CD4-positive, alpha-beta T cell treated with Interleukin-12 subunit alpha and Interleukin-12 subunit beta, for 1 hour (primary cell): ENCODE measurements at regions not wholly inside any gene's neighbourhood (a gene's known extent, or its start where the extent isn't known, plus 50 kb on each side); places are given as distances from the start of the nearest gene placed in this dataset.

Experiments used
- DNase-seq: peaks from one replicate; pipeline ENCODE4 v3.0.0-alpha.2; 2020

DNA sequence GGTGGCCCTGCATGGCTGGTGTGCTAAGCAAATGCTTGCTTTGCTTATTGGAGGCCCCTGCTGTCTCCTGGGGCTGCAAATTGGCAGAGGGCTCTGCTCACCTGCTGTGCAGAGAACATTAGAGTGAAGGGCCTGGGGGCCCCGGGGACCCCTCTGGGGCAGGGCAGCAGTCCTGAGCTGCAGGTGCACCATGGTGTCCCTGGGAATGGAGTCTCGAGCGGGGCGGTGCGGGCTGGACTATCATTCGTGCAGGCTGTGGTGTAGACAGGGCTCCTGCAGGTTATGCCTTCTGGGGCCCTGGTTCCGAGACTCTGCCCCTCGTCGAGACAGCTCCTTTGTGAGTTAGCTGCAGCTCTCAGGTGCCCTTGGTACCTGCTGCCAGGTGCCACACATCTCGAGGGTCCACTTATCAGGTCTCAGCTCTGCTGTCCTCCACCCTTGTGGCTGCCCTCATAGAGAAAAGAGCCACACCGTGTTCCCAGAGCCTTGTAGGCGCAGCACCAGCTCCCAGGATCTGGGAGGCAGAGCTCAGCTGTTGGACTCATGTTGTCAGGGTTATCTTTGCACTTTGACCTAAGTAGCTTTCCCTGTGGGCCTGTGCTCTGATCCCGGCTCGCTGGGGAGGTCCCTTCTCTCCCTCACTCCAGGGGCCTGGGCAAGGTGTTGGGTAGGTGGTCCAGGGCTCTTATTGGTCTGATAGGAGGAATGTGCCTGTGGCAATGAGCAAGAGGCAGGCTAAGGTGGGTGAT is 58.0 kb upstream of the ZNF536 start:
- no peak for DNase-seq

DNA sequence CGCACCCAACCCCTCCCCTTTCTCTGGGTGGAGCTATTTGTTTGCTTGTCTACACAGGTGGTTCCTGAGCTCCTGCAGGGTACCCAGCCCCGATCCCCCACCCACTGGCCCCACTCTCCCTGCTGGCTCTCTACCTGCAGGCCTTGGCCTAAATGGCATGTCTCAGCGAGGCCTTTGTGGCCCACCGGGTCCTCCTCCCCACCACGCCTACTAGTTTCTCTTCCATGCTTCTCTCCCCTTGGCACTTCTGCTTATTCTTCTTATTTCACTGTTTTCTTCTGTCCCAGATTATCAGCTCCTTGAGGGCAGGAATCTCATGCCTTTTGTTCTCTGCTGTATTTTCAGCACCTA is 57.4 kb upstream of the ZNF536 start:
- DNase-seq = no peak

DNA sequence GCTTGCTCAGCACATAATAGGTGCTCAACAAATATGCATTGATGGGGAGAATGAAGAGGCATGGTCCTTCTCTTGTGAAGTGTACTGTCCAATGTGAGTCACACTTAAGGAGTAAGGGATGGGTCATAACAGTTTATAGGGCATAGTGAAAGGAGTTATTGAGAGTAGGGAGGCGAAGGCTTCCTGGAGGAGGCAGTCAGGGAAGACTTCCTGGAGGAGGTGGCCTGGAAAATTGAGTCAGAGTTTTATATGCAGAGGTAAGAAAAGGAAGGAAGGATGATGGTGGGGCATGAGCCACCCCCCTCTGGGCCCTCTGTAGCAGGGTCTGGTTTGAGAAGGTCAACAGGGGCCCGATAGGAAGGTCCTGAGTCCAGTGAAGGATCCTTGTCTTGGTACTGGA is 57.0 kb upstream of the ZNF536 start:
- no peak for DNase-seq

DNA sequence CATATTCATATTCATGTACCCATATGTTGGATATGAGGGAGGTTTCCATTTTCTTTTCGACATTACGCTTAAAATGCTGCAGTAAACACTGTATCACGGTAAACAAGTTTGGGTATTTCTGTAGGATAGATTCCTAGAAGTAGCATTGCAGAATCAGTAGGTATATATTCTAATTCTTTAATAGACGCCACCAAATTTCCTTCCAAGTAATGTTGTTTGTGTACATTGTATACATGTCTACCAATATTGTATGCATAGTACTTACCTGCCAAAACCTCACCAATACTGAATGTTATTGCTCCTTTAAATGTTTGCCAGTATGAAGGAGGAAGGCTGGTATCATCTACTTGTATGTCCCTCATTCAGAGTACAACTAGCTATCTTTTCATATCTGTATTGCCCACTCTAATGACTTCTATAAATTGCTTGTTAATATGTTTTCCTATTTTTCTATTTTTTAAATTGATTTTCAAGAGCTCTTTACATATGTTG is 56.1 kb upstream of the ZNF536 start:
- DNase-seq = no peak

DNA sequence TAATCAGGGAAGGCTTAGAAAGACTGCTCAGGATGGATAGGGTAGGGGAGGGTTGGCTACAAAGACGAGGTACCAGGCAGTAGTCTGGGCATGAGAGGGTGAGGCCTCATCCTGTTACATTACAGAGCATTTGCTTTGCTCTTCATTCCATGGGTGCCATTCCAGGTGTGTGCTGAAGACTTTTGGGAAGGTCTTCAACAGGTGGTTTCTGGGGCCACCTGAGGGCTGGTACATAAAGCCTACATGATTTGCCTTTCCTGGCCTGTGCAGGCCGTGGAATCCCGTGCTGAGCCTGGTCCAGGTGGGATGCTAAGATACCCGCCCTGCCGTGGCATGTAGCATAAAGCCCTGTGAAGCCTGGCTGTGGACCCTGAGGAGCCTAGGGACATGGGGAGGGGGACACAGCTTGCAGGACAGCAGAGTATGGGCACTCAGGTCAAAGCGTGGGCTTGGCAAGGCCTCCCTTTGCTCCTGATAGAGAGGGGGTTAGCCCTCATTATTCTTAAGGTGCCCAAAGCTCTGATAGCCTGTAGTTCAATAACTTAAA is 55.6 kb upstream of the ZNF536 start:
- DNase-seq = no peak

DNA sequence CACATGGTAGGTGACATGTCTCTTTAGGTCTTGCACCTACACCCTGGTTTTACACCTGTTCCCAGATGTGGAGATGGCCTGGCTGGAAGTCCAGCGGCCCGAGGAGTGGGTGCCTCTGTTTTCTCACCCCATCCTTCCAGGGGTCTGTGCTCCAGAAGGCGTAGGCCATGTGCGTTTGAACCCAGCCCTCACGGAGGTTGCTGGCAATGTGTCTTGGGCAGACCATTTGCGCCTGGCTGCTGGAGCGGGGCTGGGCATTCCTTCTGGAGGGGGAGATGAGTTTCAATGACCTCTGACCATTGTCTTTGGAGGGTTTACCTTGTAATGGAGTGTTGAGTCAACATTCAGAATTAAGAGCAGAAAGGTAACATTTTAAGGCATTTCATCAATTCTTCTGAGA is 54.8 kb upstream of the ZNF536 start:
- no peak for DNase-seq

DNA sequence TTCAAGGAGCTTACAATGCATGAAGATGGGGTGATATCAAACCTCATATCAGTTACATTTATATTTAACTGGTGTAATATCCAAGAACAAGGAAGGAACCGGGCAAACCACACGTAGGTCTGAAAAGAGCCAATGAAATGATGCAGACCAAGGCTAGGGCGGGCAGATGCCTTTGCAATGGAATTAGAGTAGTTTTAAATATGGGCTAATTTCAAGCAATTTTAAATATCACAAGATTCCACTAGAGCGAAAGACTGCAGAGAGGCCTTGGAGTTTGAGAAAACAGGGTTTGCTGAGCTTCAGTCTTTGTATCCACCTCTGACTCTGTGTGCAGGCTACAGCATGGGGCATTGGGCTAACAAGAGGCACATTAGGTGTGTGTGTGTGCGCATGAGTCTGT is 53.9 kb upstream of the ZNF536 start:
- no peak for DNase-seq

DNA sequence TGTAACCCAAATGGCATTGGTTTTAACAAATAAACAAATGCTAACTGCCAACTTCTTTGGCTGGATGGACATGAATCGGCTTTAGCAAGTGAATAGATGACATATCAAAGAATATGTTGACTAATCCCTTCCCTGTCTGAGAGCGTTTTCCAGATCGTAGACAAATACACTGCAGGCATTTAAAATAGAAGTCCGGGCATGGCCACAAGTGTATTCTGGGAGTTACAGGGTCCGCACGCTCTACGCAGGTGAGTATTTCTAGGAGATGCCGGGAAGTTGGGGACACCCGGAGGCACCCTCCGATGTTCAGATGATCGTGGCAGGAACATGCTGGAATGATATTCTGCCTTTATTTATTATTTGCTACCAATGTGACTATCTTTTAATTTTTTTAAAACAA is 53.2 kb upstream of the ZNF536 start:
- DNase-seq = no peak

DNA sequence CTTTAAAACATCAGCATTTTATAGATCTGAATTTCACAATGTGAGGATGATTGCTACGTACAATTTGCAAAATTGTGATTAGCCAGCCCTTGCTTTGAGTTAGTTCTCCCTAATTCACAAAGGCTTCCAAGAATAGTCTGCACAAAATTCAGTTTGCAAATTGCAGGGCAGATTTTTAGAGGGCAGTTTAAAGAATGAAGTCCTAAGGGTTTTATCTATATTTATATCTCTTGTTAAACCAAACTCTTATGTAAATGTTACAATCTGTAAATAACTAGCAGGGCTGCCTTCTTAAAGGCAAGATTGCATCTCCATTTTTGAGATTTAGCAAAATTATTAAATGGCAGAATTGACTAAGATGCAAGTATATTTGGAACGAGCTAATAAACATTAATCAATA is 52.8 kb upstream of the ZNF536 start:
- no peak for DNase-seq

DNA sequence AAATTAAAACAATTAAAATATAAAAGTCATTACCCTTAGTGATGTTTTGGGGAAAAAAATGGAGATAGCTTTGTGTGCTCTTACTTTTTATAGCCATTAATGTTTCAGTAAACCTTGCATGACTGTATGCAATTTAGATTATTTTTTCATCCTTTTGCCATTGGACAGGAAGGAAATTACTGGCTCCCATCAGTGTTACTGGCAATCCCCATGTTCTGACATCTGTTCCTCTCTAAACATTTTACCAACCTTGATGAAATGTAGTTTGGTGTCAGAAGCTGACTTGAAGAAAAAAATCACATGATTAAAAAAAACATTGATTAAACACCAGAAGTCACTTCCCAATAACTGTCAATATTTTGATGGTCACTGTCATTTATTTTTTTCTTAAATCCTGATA is 52.3 kb upstream of the ZNF536 start:
- no peak for DNase-seq

DNA sequence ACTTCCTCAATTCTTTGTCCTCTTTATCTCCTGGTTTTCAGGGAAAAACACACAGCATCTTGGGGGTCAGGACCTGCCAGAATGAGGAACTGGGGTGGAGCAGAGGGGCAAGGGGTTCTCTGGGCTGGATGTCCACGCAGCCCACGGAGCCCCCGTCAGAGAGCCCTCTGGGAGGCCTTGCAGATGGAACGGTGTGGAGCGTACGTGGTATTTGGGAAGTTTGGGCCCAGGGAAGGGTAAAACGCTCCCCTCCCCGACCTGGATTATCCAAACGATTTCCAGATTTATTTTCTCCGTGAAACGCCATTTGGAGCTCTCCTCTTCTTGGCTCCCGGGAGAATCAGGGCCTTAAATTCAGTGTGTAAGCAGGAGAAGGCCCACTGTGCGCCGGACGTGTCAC is 51.7 kb upstream of the ZNF536 start:
- DNase-seq = no peak

DNA sequence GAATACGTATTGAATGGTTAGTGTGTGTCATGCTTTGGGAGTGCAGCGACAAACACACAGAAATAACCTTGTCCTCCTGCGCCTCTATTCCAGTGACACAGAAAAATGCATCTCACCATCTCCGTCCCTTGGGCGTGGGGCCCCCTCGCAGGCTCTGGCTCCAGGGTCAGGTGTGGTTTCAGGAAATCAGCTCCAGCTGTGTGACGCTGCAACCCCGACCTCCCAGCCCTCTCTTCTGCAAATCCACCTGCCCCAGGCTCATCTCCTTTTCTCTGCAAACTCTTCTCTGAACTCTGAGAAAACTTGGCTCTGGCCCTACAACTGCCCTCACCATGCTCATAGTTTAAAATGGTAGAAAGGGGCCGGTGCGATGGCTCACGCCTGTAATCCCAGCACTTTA is 51.3 kb upstream of the ZNF536 start:
- no peak for DNase-seq
